Liver (tissue), 8 donors: ENCODE measurements at regions not wholly inside any gene's neighbourhood (a gene's known extent, or its start where the extent isn't known, plus 50 kb on each side); places are given as distances from the start of the nearest gene placed in this dataset.

Experiments
- DNase-seq: peaks from one replicate; pipeline ENCODE4 v3.0.0-alpha.2; 2017; ENCODE audit warnings: low spot score
- H3K27ac ChIP-seq, 2 donors: one replicate each; pipeline ENCODE4 v1.7.0; 2013; ENCODE audit warnings: inconsistent platforms in 2 of 2, low read length in 2 of 2, control low read depth in 1 of 2, low read depth in 1 of 2, mild to moderate bottlenecking in 1 of 2
- H3K27me3 ChIP-seq, 4 donors: one replicate each; pipeline versions ENCODE4 v1.6.1 to v1.7.0; 2013; ENCODE audit warnings: low read length in 3 of 4, inconsistent platforms in 1 of 4, mild to moderate bottlenecking in 1 of 4, moderate library complexity in 1 of 4; ENCODE audit not compliant: control insufficient read depth in 4 of 4, insufficient read depth in 4 of 4
- H3K36me3 ChIP-seq, 4 donors: one replicate each; pipeline versions ENCODE4 v1.6.1 to v1.7.0; 2013; ENCODE audit warnings: low read length in 3 of 4, mild to moderate bottlenecking in 3 of 4, low read depth in 1 of 4, moderate library complexity in 1 of 4; ENCODE audit not compliant: control insufficient read depth in 4 of 4, insufficient read depth in 3 of 4
- H3K4me1 ChIP-seq, 4 donors: one replicate each; pipeline versions ENCODE4 v1.6.1 to v1.7.0; 2013; ENCODE audit warnings: low read length in 3 of 4, mild to moderate bottlenecking in 3 of 4, moderate library complexity in 1 of 4; ENCODE audit not compliant: control insufficient read depth in 4 of 4, insufficient read depth in 4 of 4
- H3K4me3 ChIP-seq, 3 donors: one replicate each; pipeline versions ENCODE4 v1.6.1 to v1.7.0; 2013; ENCODE audit warnings: low read length in 3 of 3, control low read depth in 1 of 3, low read depth in 1 of 3, mild to moderate bottlenecking in 1 of 3
- H3K9ac ChIP-seq, 2 donors: one replicate each; pipeline ENCODE4 v1.7.0; 2013; ENCODE audit warnings: low read length in 2 of 2, mild to moderate bottlenecking in 2 of 2, moderate library complexity in 2 of 2, control low read depth in 1 of 2, low read depth in 1 of 2
- H3K9me3 ChIP-seq, 4 donors: one replicate each; pipeline versions ENCODE4 v1.6.1 to v1.7.0; 2013; ENCODE audit warnings: low read length in 3 of 4; ENCODE audit not compliant: control insufficient read depth in 4 of 4
- ATF3 ChIP-seq: IDR thresholded peaks from 2 replicates; pipeline ENCODE4 v1.6.1; 2016; ENCODE audit warnings: antibody characterized with exemption
- CTCF ChIP-seq: fragments of 150-350 bp; IDR thresholded peaks from 2 replicates; pipeline ENCODE4 v1.5.1; 2017; ENCODE audit warnings: improper control_type of control experiment, low read depth, low read length; ENCODE audit not compliant: missing input control
- EGR1 ChIP-seq, 2 donors: IDR thresholded peaks; 2 replicates each; pipeline ENCODE4 v1.6.1; 2016 to 2018; ENCODE audit warnings: antibody characterized with exemption in 2 of 2, low read depth in 2 of 2
- FOXA1 ChIP-seq: IDR thresholded peaks from 2 replicates; pipeline ENCODE4 v1.6.1; 2016; ENCODE audit warnings: antibody characterized with exemption
- FOXA2 ChIP-seq: IDR thresholded peaks from 2 replicates; pipeline ENCODE4 v1.6.1; 2016; ENCODE audit warnings: antibody characterized with exemption
- GABPA ChIP-seq, 2 donors: IDR thresholded peaks in 1 of 2; conservative IDR thresholded peaks in 1 of 2; 2 replicates each; pipeline ENCODE4 v1.6.1; 2016; ENCODE audit warnings: antibody characterized with exemption in 2 of 2, mild to moderate bottlenecking in 1 of 2, moderate library complexity in 1 of 2
- HNF4A ChIP-seq, 2 donors: conservative IDR thresholded peaks; 2 replicates each; pipeline ENCODE4 v1.6.1; 2016; ENCODE audit warnings: antibody characterized with exemption in 2 of 2, mild to moderate bottlenecking in 2 of 2
- HNF4G ChIP-seq: IDR thresholded peaks from 2 replicates; pipeline ENCODE4 v1.6.1; 2016; ENCODE audit warnings: antibody characterized with exemption
- JUND ChIP-seq, 2 donors: IDR thresholded peaks; 2 replicates each; pipeline ENCODE4 v1.6.1; 2016; ENCODE audit warnings: antibody characterized with exemption in 2 of 2
- REST ChIP-seq: IDR thresholded peaks from 2 replicates; pipeline ENCODE4 v1.6.1; 2016; ENCODE audit warnings: antibody characterized with exemption, mild to moderate bottlenecking
- RXRA ChIP-seq, 2 donors: IDR thresholded peaks; 2 replicates each; pipeline ENCODE4 v1.6.1; 2017 to 2018; ENCODE audit warnings: antibody characterized with exemption in 2 of 2, mild to moderate bottlenecking in 1 of 2
- SP1 ChIP-seq: IDR thresholded peaks from 2 replicates; pipeline ENCODE4 v1.6.1; 2018; ENCODE audit warnings: antibody characterized with exemption, mild to moderate bottlenecking
- TAF1 ChIP-seq: conservative IDR thresholded peaks from 2 replicates; pipeline ENCODE4 v1.6.1; 2016; ENCODE audit warnings: antibody characterized with exemption, mild to moderate bottlenecking
- YY1 ChIP-seq: IDR thresholded peaks from 2 replicates; pipeline ENCODE4 v1.6.1; 2016; ENCODE audit warnings: antibody characterized with exemption, mild to moderate bottlenecking
- ZBTB33 ChIP-seq: IDR thresholded peaks from 2 replicates; pipeline ENCODE4 v1.6.1; 2016; ENCODE audit warnings: antibody characterized with exemption
- WGBS: extraction: QIAGEN DNeasy Blood & Tissue Kit; methylation state at CpG from one replicate; pipeline ENCODE4 v1.1.7; 2013; 5-methylcytosine and 5-hydroxymethylcytosine counted together
- donor health status: healthy.
- donor health status: healthy.
- donor health status: healthy.
- donor health status: healthy.
- donor health status: healthy.

- TF ChIP-seq ZBTB33, result no peak
- TF ChIP-seq TAF1, result no peak
These were observed 74.3 kb upstream of the OTX2 start (continued) for GRCh38 chr14:56884617-56885016.

GRCh38 chr14:56881181-56881580 is 70.9 kb upstream of the OTX2 start:
- no peaks in the 10 kb centered on the region for H3K27me3 ChIP-seq
- no peaks in the 10 kb centered on the region for H3K36me3 ChIP-seq
- H3K4me1 ChIP-seq, result no peaks in the 10 kb centered on the region
- H3K9ac ChIP-seq, result no peak overlapping the region
- TF ChIP-seq GABPA (IDR thresholded peaks at IDR 0.05 in 1 of 2, conservative IDR thresholded peaks at IDR 0.05 in 1 of 2) (no peak), RXRA (IDR thresholded peaks at IDR 0.05) (no peak), YY1 (peak; percentile 11), ATF3 (no peak), HNF4G (no peak), FOXA2 (no peak), TAF1 (no peak), ZBTB33 (no peak), HNF4A (conservative IDR thresholded peaks at IDR 0.05) (peak in 1 of 2 donors; percentile 25), FOXA1 (no peak), CTCF (no peak), JUND (IDR thresholded peaks at IDR 0.05) (no peak), SP1 (no peak)
- DNase-seq, result no peak
- no peak overlapping the region for H3K27ac ChIP-seq
- no peak overlapping the region for H3K4me3 ChIP-seq
- WGBS, result 39% methylated on average over 3 of the region's 3 CpGs
- no peaks in the 10 kb centered on the region for H3K9me3 ChIP-seq

- no peak for TF ChIP-seq GABPA (IDR thresholded peaks at IDR 0.05 in 1 of 2, conservative IDR thresholded peaks at IDR 0.05 in 1 of 2)
- TF ChIP-seq FOXA1, result no peak
- no peak for TF ChIP-seq JUND (IDR thresholded peaks at IDR 0.05)
- no peak for TF ChIP-seq RXRA (IDR thresholded peaks at IDR 0.05)
- no peak for TF ChIP-seq EGR1 (IDR thresholded peaks at IDR 0.05; ENCODE audit: low read depth in 2 of 2)
- no peak for TF ChIP-seq FOXA2
- no peak for TF ChIP-seq REST
- Histone ChIP-seq H3K9ac (no peak overlapping the region), H3K4me3 (no peak overlapping the region), H3K4me1 (no peaks in the 10 kb centered on the region), H3K27me3 (no peaks in the 10 kb centered on the region), H3K9me3 (no peaks in the 10 kb centered on the region), H3K36me3 (no peaks in the 10 kb centered on the region), H3K27ac (no peak overlapping the region)
- 87% methylated on average over 2 of the region's 2 CpGs for WGBS
- DNase-seq, result no peak
These were observed 68.5 kb upstream of the OTX2 start for GRCh38 chr14:56878766-56879165.
